HG02678 (cell line): ENCODE measurements at regions not wholly inside any gene's neighbourhood (a gene's known extent, or its start where the extent isn't known, plus 50 kb on each side); places are given as distances from the start of the nearest gene placed in this dataset.
"Not testable (repeated sequence)": the region's sequence is repeated elsewhere in the genome, so short reads cannot be mapped to it uniquely, and the experiment has no call there.

Source experiments
- ATAC-seq: cut with Tn5 transposase; IDR thresholded peaks from one replicate; pipeline ENCODE4 v1.9.1; 2021; ENCODE audit warnings: mild to moderate bottlenecking, moderate library complexity; ENCODE audit not compliant: unreplicated experiment

- no peak for ATAC-seq
Observed at GRCh38 chr2:225254363-225254762, 145.1 kb upstream of the NYAP2 start.

- no peak for ATAC-seq
Observed at GRCh38 chr2:225244933-225245332, 154.6 kb upstream of the NYAP2 start.

DNA sequence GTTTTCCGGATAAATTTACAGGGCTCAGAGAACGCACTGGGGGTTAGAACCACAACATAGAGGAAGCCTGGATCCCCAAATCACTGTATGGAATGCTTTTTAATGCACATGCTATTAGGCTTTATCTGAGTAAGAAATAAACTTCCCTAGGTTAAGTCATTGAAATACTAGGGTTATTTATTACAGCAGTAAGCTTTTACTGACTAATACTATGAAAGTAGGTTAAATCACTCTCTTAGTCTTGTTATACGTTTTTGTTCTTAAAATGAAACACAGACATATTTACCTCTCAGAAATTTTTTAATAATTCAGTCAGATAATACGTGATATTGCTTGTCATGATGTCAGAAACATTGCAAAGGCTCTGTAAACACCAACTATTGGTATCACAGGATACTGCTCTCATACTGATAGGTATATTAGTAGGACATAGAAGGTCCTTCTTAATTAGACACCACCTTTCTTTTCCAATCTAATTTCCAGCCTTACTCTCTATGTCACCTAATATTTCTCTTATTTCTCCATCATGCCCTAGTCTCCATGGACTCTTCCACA lies 162.7 kb upstream of the NYAP2 start:
- ATAC-seq = no peak

DNA sequence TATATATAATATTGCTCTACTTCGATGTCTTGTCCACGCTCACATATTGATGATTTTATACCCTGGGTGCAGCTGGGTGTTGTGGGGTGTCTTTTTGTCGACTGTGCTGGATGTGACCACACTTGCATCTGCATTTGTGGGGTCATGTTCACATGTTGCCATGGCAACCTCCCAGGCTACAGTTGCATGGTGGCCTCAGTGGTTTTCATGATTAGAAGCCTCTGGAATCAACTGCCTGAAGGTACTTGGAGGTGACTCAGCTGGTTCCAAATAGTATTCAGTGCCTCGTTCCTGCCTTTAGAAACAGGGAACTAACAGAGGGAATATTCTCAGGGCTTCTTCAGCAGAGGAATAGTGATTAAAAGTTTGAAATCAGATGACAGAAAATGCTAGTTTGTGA lies 166.3 kb upstream of the NYAP2 start:
- no peak for ATAC-seq

DNA sequence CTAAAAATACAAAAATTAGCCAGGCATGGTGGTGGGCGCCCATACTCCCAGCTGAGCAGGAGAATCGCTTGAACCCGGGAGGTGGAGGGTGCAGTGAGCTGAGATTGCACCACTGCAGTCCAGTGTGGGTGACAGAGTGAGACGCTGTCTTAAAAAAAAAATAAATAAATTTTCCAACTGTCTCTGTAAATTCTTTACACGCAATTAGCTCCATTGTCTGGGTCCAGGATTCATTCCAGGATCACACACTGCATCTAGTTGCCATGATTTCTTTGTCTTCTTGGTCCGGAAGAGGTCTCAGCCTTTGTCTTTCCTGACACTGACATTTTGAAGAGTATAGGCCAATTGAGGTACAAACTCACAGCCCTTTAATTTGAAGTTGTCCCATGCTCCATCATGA lies 167.6 kb upstream of the NYAP2 start:
- ATAC-seq = no peak

DNA sequence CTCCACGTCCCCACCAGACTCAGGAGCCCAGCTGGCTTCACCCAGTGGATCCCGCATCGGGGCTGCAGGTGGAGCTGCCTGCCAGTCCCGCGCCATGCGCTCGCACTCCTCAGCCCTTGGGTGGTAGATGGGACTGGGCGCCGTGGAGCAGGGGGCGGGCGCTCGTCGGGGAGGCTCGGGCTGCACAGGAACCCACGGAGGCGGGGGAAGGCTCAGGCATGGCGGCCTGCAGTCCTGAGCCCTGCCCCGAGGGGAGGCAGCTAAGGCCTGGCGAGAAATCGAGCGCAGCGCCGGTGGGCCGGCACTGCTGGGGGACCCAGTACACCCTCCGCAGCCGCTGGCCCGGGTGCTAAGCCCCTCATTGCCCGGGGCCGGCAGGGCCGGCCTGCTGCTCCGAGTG lies 170.2 kb upstream of the NYAP2 start:
- not testable (repeated sequence) for ATAC-seq

DNA sequence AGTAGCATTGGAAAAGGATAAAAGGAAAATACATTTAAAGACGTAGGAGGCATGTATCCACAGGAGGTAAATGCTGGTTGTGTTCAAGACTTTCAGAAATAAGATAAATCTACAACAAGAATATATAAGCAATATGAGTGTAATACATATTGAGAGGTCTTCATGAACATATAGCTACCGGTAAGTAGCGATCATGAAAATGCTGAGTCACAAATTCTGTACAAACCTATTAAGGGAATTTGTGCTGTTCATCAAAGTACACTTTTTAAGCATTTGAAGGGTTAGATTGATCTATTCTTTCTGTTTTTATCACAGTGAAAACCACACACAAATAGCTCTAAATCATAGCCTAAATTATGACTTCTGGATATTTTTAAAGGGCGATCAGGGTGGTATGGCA lies 173.1 kb upstream of the NYAP2 start:
- no peak for ATAC-seq

DNA sequence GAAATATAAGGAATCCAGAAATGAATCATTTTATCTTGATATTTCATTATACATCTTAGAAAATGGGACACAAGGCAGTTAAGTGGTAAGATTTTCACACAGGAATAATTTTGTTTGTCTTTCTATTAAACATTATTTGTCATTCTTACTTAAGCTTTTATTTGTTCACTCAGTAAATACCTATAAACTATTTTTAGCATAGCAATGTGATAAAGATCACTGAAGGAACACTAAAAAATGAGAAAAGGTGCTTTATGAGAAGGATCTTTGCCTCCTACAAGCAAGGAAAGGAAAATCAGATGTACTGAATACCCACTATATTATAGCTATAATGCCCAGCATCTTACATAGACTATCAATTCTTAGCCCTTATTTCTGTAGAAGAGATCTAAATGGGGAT lies 176.2 kb upstream of the NYAP2 start:
- no peak for ATAC-seq

GRCh38 chr2:225207471-225207870 lies 165.2 kb upstream of the DOCK10 start:
- ATAC-seq = no peak

DNA sequence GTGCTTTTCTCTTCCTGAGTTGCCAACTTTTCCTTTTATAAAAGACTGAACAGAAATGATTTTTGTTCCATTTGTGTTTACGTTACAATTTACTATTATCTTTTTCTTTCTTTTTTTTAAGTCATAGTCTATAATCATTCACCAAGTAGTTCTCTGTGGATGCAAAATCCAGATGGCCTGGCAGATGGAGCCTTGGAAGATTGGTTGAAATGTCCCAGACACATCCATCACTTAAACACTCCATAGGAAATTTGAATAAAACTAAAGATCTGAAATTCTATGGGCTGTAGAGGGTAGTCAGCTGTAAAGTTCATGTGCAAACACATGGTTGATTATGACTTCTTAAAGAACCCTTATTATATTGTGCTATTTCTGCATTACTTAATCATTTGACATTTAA lies 164.8 kb upstream of the DOCK10 start:
- no peak for ATAC-seq

DNA sequence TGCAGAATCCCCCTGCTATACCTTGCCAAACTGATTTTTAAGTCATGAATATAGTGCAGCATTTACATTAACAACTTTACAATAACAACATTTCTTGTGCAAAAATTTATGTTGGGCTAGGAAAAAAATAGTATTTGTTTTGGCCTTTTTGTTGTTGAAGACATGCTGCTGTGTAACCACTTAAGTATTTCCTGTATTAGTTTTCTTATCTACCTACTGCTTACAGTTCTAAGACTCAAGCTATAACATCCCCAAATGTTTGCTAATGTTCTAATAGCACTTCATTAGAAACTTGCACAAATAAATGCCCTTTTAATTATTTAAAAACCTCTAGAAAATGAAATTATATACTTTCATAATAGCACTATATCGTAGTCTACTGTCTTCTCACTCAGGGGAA lies 154.3 kb upstream of the DOCK10 start:
- ATAC-seq = no peak

DNA sequence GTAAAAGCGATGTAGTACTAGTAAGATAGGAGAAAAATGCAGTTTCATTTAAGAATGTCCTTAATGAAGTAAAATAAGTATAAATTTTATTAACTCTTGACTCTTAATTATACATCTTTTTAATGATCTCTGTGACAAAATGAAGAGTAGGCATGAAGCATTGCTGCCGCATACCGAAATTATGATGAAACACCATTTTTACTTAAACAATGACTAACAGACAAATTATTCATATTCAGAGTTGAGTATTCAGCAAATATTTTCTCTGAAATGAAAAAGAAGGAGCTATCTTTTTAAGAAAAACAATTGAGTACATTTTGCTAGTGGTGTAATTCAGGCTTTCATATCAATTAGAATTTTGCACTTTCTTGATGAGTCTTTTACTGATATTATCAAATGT lies 150.6 kb upstream of the DOCK10 start:
- ATAC-seq = no peak

- ATAC-seq = no peak
Observed at GRCh38 chr2:225190987-225191386, 148.7 kb upstream of the DOCK10 start.

- ATAC-seq = no peak
Observed at GRCh38 chr2:225184948-225185347, 142.7 kb upstream of the DOCK10 start.

DNA sequence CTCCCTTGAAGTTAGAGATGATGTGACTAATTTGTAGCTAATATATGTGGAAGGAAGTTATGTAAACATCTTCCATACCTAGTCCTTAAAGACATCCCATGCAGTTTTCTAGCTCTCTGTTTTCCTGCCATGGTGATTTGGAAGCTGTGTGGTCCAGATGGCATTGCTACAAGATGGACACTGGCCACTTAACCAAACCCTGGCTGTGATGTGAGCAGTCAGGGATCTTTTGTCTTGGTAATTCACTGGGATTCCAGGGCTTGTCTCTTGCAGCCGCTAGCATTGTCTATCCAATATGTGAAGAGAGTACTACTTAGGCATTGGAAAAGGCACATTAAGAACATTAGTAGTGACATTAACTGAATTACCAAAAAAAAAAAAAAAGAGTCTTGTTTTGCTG lies 139.9 kb upstream of the DOCK10 start:
- no peak for ATAC-seq

GRCh38 chr2:225177098-225177497 lies 134.8 kb upstream of the DOCK10 start:
- ATAC-seq = no peak

- no peak for ATAC-seq
Observed at GRCh38 chr2:225173909-225174308, 131.6 kb upstream of the DOCK10 start.

DNA sequence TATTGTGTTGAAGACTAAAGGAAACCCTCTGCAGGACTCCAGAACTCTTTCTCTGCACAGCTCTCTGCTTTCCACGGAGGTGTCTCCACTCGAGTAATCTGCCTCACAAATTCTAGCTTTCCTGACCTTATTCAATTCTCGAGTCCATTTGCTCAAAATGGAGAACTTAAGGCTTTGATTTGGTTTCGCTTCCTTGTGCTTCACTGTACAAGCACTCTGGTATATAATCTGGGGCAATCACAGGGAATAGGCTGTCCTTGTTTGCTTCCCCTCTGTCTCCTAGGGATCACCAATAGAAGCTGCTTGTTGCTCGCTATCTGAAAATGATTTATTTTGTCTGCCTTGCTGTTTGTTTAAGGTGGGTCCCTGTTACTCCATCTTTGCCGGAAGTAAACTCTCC lies 129.1 kb upstream of the DOCK10 start:
- no peak for ATAC-seq

DNA sequence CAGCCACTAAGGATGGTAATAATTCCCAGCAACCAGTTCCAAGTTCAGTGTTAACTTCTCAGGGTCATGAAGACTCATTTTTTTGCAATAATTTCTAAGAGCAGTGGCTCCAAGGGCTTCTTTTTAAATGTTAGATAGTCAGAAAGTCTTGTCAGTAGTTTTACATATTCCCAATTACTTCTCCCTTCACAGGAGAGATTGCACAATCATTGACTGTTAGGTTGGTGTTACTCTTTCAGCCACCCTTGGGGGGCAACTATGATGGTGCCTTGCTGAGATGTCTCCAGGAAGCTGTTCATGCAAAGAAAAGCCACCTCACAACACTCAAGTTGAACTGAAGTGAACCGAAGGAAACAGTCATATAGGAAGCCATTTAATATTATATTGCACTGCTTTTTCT lies 127.9 kb upstream of the DOCK10 start:
- ATAC-seq = no peak

DNA sequence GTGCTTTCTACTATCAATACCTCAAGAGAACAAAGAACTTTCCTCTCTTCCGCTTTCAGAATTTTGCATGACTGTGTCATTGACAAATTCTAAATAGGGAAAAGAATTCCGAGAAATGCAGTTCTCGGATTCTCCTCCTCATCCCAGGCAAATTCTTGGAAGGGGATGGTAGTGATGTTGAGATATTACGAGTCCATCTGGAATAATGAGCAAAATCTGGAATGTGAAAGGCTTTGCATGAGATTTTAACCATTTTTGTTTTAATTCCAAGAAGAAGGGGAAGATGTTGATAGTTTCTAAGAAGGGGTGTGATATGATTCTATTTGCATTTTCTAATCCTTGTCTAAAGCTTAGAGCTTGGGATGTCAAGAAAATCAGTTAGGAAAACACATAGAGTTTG lies 127.1 kb upstream of the DOCK10 start:
- ATAC-seq = no peak

DNA sequence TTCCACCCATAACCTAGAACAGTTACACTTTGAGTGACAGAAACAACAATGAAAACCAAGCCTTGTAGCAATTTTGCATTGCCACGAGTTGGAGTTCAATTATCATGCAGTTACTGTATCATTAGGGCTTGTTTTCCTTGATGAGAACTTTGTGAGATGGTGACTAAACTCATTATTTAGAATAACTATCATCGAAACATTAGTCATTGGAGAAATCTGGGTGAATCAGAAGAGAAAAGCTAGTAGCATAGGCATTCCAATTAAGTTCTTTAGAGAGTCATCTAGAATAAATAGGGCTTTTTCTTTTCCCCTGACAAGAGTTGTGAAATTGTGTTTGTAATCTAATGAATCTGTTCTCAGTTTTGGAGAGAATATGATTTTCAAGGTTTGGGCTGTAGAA lies 122.8 kb upstream of the DOCK10 start:
- no peak for ATAC-seq

- ATAC-seq = no peak
Observed at GRCh38 chr2:225164401-225165050, 122.3 kb upstream of the DOCK10 start.

DNA sequence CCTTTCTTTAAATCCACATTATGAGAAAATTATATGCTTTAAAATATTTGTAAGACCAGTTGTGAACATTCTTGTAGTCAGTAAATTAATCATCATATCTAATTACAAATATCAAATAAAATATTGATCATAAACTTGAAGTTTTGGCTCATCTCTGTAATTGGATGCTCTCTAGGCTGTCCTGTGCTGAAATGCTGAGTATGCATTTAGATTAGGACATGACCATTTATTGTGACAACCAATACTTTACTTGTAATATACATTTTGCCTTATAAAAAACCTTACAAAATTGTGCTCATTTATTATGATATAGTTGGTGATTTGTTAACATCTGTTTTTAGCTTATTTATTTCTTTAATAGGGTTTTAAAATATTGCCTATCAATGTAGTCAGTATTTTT lies 116.1 kb upstream of the DOCK10 start:
- ATAC-seq = no peak
